ENCODE measurements at regions not wholly inside any gene's neighbourhood (a gene's known extent, or its start where the extent isn't known, plus 50 kb on each side); places are given as distances from the start of the nearest gene placed in this dataset.

- no peak for DNase-seq
Observed at GRCh38 chr20:24742989-24743388, 206.1 kb upstream of the CST7 start.

GRCh38 chr20:24743641-24744040 is 205.4 kb upstream of the CST7 start:
- POLR2A ChIA-PET: no interaction called here
- H3K4me1 Mint-ChIP-seq: peaks cover 12% of the 10 kb centered on the region

More at GRCh38 chr20:24742989-24743388, 206.1 kb upstream of the CST7 start:
- no peak for TF ChIP-seq CTCF (IDR thresholded peaks at IDR 0.05)
- CTCF ChIA-PET: no interaction called here
- peaks cover 12% of the 10 kb centered on the region for H3K4me1 Mint-ChIP-seq
- no peaks in the 10 kb centered on the region for H3K36me3 Mint-ChIP-seq (ENCODE audit: low read depth)
- no peaks in the 10 kb centered on the region for H3K9me3 Mint-ChIP-seq
- POLR2A ChIA-PET: no interaction called here
- no peak overlapping the region for H3K4me3 Mint-ChIP-seq
- H3K27me3 Mint-ChIP-seq: no peaks in the 10 kb centered on the region
- intact Hi-C loops (cut with micrococcal nuclease): no loop called here
- ATAC-seq (ENCODE audit: low read depth): no peak
- H3K27ac Mint-ChIP-seq: no peak overlapping the region

GRCh38 chr20:24744747-24745146 is 204.3 kb upstream of the CST7 start:
- Mint-ChIP-seq H3K27ac (no peak overlapping the region), H3K27me3 (no peaks in the 10 kb centered on the region), H3K4me1 (peaks cover 4% of the 10 kb centered on the region), H3K9me3 (no peaks in the 10 kb centered on the region), H3K36me3 (ENCODE audit: low read depth) (no peaks in the 10 kb centered on the region), H3K4me3 (no peak overlapping the region)
- TF ChIP-seq CTCF (IDR thresholded peaks at IDR 0.05): no peak
- ATAC-seq (ENCODE audit: low read depth) (no peak), DNase-seq (no peak)
- ChIA-PET POLR2A (no interaction called here), CTCF (no interaction called here)
- intact Hi-C loops (cut with micrococcal nuclease): no loop called here

More at GRCh38 chr20:24743641-24744040, 205.4 kb upstream of the CST7 start:
- no peak for ATAC-seq (ENCODE audit: low read depth)
- intact Hi-C loops (cut with micrococcal nuclease): no loop called here
- H3K36me3 Mint-ChIP-seq (ENCODE audit: low read depth): no peaks in the 10 kb centered on the region
- no peak overlapping the region for H3K4me3 Mint-ChIP-seq
- CTCF ChIA-PET: no interaction called here
- no peak for DNase-seq
- H3K9me3 Mint-ChIP-seq: no peaks in the 10 kb centered on the region
- H3K27ac Mint-ChIP-seq: no peak overlapping the region
- TF ChIP-seq CTCF (IDR thresholded peaks at IDR 0.05): no peak
- H3K27me3 Mint-ChIP-seq: no peaks in the 10 kb centered on the region

GRCh38 chr20:24745206-24745605 is 203.9 kb upstream of the CST7 start:
- ATAC-seq (ENCODE audit: low read depth): no peak
- no peak for TF ChIP-seq CTCF (IDR thresholded peaks at IDR 0.05)
- Mint-ChIP-seq H3K4me3 (no peak overlapping the region), H3K36me3 (ENCODE audit: low read depth) (no peaks in the 10 kb centered on the region), H3K27me3 (no peaks in the 10 kb centered on the region), H3K4me1 (peaks cover 2% of the 10 kb centered on the region), H3K9me3 (no peaks in the 10 kb centered on the region), H3K27ac (no peak overlapping the region)
- intact Hi-C loops (cut with micrococcal nuclease): no loop called here
- no peak for DNase-seq
- ChIA-PET POLR2A (no interaction called here), CTCF (no interaction called here)

- ATAC-seq (ENCODE audit: low read depth) (no peak), DNase-seq (no peak)
- CTCF ChIA-PET: no interaction called here
- Mint-ChIP-seq H3K27me3 (no peaks in the 10 kb centered on the region), H3K4me3 (no peak overlapping the region), H3K9me3 (no peaks in the 10 kb centered on the region), H3K27ac (no peak overlapping the region), H3K4me1 (peaks cover 2% of the 10 kb centered on the region), H3K36me3 (ENCODE audit: low read depth) (no peaks in the 10 kb centered on the region)
- no peak for TF ChIP-seq CTCF (IDR thresholded peaks at IDR 0.05)
- POLR2A ChIA-PET: no interaction called here
- intact Hi-C loops (cut with micrococcal nuclease): no loop called here
Observed at GRCh38 chr20:24745617-24746350, 203.3 kb upstream of the CST7 start.
